ENCODE measurements at regions not wholly inside any gene's neighbourhood (a gene's known extent, or its start where the extent isn't known, plus 50 kb on each side); places are given as distances from the start of the nearest gene placed in this dataset.
"Not testable (repeated sequence)": the region's sequence is repeated elsewhere in the genome, so short reads cannot be mapped to it uniquely, and the experiment has no call there.

DNA sequence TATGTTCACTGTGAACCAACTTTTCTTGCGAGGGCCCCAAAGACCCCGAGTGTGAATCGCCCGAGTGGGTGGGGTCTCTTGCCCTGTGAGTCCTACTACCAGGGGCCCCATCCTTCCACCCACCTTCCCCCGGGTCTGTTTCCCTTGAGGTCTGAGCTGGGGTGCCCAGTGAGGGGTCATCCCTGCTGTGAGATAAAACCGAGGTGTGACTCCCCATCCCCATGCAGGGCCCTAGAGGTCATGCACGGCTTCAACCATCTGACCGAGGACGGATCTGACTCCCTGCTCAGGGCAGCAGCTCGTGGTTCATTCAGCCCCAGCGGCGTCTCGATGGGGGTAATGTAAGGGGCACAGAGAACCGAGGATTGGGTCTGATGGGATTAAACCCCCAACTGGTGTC, 103.1 kb upstream of the SULF2 start:
- TF ChIP-seq, protein P1, sequence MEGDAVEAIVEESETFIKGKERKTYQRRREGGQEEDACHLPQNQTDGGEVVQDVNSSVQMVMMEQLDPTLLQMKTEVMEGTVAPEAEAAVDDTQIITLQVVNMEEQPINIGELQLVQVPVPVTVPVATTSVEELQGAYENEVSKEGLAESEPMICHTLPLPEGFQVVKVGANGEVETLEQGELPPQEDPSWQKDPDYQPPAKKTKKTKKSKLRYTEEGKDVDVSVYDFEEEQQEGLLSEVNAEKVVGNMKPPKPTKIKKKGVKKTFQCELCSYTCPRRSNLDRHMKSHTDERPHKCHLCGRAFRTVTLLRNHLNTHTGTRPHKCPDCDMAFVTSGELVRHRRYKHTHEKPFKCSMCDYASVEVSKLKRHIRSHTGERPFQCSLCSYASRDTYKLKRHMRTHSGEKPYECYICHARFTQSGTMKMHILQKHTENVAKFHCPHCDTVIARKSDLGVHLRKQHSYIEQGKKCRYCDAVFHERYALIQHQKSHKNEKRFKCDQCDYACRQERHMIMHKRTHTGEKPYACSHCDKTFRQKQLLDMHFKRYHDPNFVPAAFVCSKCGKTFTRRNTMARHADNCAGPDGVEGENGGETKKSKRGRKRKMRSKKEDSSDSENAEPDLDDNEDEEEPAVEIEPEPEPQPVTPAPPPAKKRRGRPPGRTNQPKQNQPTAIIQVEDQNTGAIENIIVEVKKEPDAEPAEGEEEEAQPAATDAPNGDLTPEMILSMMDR (IDR thresholded peaks at IDR 0.05; ENCODE audit: insufficient read depth, low read length, missing control alignments) = no peak
- ChIA-PET POLR2A (no interaction called here), CTCF (no interaction called here)
- DNase-seq (ENCODE audit: low read depth, low spot score) = no peak
- H3K4me3 ChIP-seq (ENCODE audit: low read depth, low read length) = no peak overlapping the region

DNA sequence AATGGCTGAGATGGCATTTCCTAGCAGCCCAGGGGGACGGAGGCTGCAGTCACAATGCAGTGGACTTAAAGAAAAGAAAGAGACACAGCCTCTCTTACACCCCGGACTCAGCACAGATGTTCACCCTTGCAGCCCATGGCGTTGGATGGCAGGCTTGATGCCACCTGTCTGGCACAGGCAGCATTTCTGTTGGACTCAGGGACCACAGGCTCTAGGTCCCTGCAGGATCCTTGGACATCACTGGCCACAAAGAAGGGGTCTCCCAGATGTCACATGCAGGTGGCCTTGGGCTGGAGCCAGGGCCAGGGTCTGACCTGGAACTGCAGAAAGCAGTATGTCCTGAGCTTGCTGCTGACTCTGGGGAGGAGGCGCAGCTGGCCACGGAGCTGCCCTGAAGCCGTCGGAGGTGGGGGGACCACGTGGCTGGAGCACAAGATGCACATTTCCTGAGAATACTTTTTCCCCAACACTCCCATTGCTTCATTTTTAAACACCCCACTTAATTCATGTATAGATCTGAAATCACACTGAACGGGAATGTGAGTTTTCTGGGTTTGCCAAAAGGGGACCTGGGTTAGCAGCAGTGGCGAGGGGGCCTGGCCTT, 102.3 kb upstream of the SULF2 start:
- TF ChIP-seq, protein P1 (IDR thresholded peaks at IDR 0.05; ENCODE audit: insufficient read depth, low read length, missing control alignments) = no peak
- ChIA-PET CTCF (no interaction called here), POLR2A (no interaction called here)
- H3K4me3 ChIP-seq (ENCODE audit: low read depth, low read length) = no peak overlapping the region
- DNase-seq (ENCODE audit: low read depth, low spot score) = no peak

DNA sequence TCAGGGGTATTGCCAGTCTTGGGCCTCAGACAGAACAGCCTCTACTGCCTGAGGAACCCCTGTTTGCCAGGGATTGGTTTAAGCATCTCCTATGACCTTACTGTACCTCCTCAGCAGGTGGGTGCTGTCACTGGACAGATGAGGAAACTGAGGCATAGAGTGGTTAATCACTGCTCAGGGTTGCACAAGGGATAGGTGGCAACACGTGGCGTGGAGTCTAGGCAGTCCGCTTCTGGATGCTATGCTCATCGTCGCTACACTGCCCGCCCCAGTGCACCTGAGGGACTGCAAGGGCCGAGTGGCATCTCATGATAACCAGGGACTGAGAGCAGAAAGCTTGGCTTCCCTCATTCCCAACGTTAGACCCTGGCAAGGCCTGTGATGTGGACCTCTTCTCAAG, 101.8 kb upstream of the SULF2 start:
- ChIA-PET CTCF (no interaction called here), POLR2A (no interaction called here)
- no peak overlapping the region for H3K4me3 ChIP-seq (ENCODE audit: low read depth, low read length)
- DNase-seq (ENCODE audit: low read depth, low spot score) = no peak
- TF ChIP-seq, protein P1 (IDR thresholded peaks at IDR 0.05; ENCODE audit: insufficient read depth, low read length, missing control alignments) = no peak

DNA sequence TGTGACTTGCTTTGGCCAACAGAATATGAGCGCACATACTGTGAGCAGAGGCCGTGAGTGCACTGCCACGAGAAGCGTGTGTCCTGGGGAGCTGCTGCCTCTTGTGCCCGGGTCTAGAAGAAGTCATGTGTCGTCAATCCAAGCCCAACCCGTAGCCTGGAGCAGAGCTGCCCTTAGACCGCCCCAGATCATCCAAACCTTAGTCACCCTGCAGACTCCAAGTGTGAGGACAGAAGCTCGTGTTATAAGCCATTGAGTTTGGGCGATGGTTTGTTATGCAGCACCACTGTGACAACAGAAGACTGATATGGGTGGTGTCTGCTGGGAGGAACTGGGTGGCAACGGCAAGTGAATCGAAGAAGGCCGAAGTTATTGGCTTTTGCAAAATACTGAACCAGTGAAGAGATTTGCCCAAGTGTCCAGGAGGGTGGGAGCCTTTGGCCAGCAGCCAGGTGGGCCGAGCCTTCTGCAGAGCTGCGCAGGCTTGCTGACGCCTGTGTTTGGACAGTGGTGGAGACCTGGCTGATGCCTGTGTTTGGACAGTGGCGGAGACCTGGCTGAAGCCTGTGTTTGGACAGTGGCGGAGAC, 101.3 kb upstream of the SULF2 start:
- ChIA-PET CTCF (no interaction called here), POLR2A (no interaction called here)
- DNase-seq (ENCODE audit: low read depth, low spot score) = no peak

DNA sequence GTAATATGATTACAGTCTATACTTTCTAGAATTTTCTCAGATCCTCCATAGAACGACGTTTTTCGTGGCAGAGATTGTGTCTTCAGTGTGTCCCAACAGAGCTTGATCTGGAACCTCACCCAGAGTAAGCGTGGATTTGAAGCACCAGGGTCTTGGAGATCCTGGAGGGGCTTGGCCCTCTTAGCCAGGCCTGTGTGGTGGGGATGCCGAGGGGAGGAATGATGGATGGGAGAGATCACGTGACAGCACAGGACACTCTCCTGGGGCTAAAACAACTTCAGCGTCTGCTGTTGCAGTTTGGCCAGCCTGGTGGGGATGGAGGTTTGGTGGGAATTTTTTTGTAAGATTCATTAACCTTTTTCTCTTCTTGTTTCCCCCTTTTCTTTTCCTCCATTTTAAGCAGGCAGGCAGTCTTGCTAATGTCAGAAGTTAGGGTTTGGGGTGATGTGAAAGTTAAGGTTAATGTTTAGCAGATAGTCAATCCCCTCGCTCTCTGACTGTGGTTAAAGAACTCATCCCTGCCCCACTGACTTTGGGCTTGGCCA, 100.7 kb upstream of the SULF2 start:
- DNase-seq (ENCODE audit: low read depth, low spot score) = no peak
- no peak overlapping the region for H3K4me3 ChIP-seq (ENCODE audit: low read depth, low read length)
- TF ChIP-seq, protein P1 (IDR thresholded peaks at IDR 0.05; ENCODE audit: insufficient read depth, low read length, missing control alignments) = no peak
- ChIA-PET POLR2A (no interaction called here), CTCF (no interaction called here)

More for the DNA sequence above, 101.3 kb upstream of the SULF2 start:
- no peak overlapping the region for H3K4me3 ChIP-seq (ENCODE audit: low read depth, low read length)
- TF ChIP-seq, protein P1 (IDR thresholded peaks at IDR 0.05; ENCODE audit: insufficient read depth, low read length, missing control alignments) = no peak

DNA sequence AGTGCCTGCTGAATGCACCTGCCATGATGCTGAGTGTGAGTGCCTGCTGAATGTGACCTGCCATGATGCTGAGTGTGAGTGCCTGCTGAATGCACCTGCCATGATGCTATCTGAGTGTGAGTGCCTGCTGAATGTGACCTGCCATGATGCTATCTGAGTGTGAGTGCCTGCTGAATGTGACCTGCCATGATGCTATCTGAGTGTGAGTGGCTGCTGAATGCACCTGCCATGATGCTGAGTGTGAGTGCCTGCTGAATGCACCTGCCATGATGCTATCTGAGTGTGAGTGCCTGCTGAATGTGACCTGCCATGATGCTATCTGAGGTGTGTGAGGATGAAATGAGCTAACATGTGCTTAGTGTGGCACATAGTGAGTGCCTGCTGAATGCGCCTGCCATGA, 98.7 kb upstream of the SULF2 start:
- H3K4me3 ChIP-seq (ENCODE audit: low read depth, low read length); POLR2A ChIA-PET; DNase-seq (ENCODE audit: low read depth, low spot score): not testable (repeated sequence)
- CTCF ChIA-PET = interaction anchor here (0.9 kb wide), 1 partner anchor 737 kb away, joined by 3 read pairs; no protein-coding TSS in a partner anchor

DNA sequence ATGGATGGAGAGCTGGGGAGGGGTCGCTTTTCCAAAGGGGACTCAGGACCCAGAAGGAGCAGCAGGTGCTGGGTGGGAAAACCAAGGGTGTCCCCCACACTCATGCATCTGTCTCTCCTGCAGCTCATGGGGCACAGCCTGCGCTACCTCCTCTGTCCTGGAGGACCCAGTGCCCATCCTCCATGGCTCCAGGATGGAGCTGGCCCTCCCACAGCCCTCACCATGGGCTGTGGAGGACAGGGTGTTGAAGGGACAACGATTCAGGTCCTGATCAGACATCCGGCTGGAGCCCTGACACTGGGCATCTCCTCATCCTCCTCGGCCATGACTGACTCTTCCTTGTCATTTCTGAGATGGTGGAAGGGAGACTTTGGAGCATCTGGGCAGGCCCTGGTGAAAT, 97.9 kb upstream of the SULF2 start:
- TF ChIP-seq, protein P1 (IDR thresholded peaks at IDR 0.05; ENCODE audit: insufficient read depth, low read length, missing control alignments) = no peak
- ChIA-PET POLR2A (no interaction called here), CTCF (no interaction called here)
- H3K4me3 ChIP-seq (ENCODE audit: low read depth, low read length) = no peak overlapping the region
- no peak for DNase-seq (ENCODE audit: low read depth, low spot score)

Data from AG04449 (cell line).